Neuronal stem cell (in vitro differentiated cells): ENCODE measurements at regions not wholly inside any gene's neighbourhood (a gene's known extent, or its start where the extent isn't known, plus 50 kb on each side); places are given as distances from the start of the nearest gene placed in this dataset.
A peak's percentile ranks its signal among the peaks of the same experiment; 100 is the strongest.

ENCODE experiments used
- DNase-seq: peaks from one replicate; pipeline ENCODE4 v3.0.0-alpha.2; 2013; ENCODE audit warnings: low spot score
- H2AFZ ChIP-seq: one replicate; pipeline ENCODE4 v1.6.1; 2013; ENCODE audit warnings: mild to moderate bottlenecking, low read length, inconsistent platforms
- H2AK5ac ChIP-seq: 2 replicates; pipeline ENCODE4 v1.6.1; 2013; ENCODE audit warnings: low read depth, mild to moderate bottlenecking, inconsistent platforms, low read length, moderate library complexity, mixed read lengths
- H2BK120ac ChIP-seq: 2 replicates; pipeline ENCODE4 v1.6.1; 2013; ENCODE audit warnings: low read depth, mild to moderate bottlenecking, inconsistent platforms, low read length, moderate library complexity, mixed read lengths
- H2BK12ac ChIP-seq: one replicate; pipeline ENCODE4 v1.6.1; 2013; ENCODE audit warnings: low read length, inconsistent platforms
- H2BK15ac ChIP-seq: 2 replicates; pipeline ENCODE4 v1.6.1; 2013; ENCODE audit warnings: mild to moderate bottlenecking, low read length, inconsistent platforms, mixed read lengths
- H2BK5ac ChIP-seq: one replicate; pipeline ENCODE4 v1.6.1; 2013; ENCODE audit warnings: inconsistent platforms, mild to moderate bottlenecking, low read length, moderate library complexity
- H3K14ac ChIP-seq: one replicate; pipeline ENCODE4 v1.6.1; 2013; ENCODE audit warnings: low read length, inconsistent platforms
- H3K18ac ChIP-seq: 2 replicates; pipeline ENCODE4 v1.6.1; 2013; ENCODE audit warnings: low read length, inconsistent platforms
- H3K23ac ChIP-seq: 2 replicates; pipeline ENCODE4 v1.6.1; 2013; ENCODE audit warnings: low read depth, mild to moderate bottlenecking, mixed read lengths, low read length, inconsistent platforms; ENCODE audit not compliant: poor library complexity
- H3K27ac ChIP-seq: replicated peaks from 3 replicates; pipeline ENCODE4 v1.5.1; 2013; ENCODE audit warnings: low read length, inconsistent platforms
- H3K27me3 ChIP-seq, 3 experiments: 2 replicates each; pipeline ENCODE4 v1.6.1; 2013; ENCODE audit warnings: low read length in 3 of 3, mild to moderate bottlenecking in 2 of 3, inconsistent platforms in 1 of 3, low read depth in 1 of 3, mixed read lengths in 1 of 3, moderate library complexity in 1 of 3; ENCODE audit not compliant: control insufficient read depth in 3 of 3, insufficient read depth in 3 of 3
- H3K36me3 ChIP-seq, 2 donors: replicated peaks in 1 of 2; 2 replicates each; pipeline ENCODE4 v1.6.1; 2013; ENCODE audit warnings: low read length in 2 of 2; ENCODE audit not compliant: control insufficient read depth in 2 of 2, insufficient read depth in 2 of 2
- H3K4ac ChIP-seq: 2 replicates; pipeline ENCODE4 v1.6.1; 2013; ENCODE audit warnings: inconsistent platforms, mild to moderate bottlenecking, low read length, moderate library complexity
- H3K4me1 ChIP-seq, 2 donors: 1 replicate in 1 of 2; 2 replicates in 1 of 2; pipeline ENCODE4 v1.6.1; 2013; ENCODE audit warnings: low read length in 2 of 2, low read depth in 1 of 2; ENCODE audit not compliant: control insufficient read depth in 2 of 2, insufficient read depth in 1 of 2
- H3K4me2 ChIP-seq: one replicate; pipeline ENCODE4 v1.6.1; 2013; ENCODE audit warnings: mild to moderate bottlenecking, low read length, inconsistent platforms; ENCODE audit not compliant: insufficient read depth, poor library complexity, severe bottlenecking
- H3K4me3 ChIP-seq, 2 donors: 2 replicates each; pipeline ENCODE4 v1.5.1; 2013; ENCODE audit warnings: low read length in 2 of 2, mild to moderate bottlenecking in 2 of 2, inconsistent platforms in 1 of 2, moderate library complexity in 1 of 2
- H3K79me1 ChIP-seq: one replicate; pipeline ENCODE4 v1.6.1; 2013; ENCODE audit warnings: low read depth, mild to moderate bottlenecking, inconsistent platforms, low read length, moderate library complexity
- H3K9ac ChIP-seq: one replicate; pipeline ENCODE4 v1.6.1; 2013; ENCODE audit warnings: mild to moderate bottlenecking, low read depth, low read length, inconsistent platforms; ENCODE audit not compliant: poor library complexity
- H3K9me3 ChIP-seq, 2 donors: replicated peaks in 1 of 2; 2 replicates each; pipeline versions ENCODE3 to v1.6.1; 2013; ENCODE audit warnings: low read length in 2 of 2, mild to moderate bottlenecking in 2 of 2, inconsistent platforms in 1 of 2, low read depth in 1 of 2, mixed read lengths in 1 of 2, moderate library complexity in 1 of 2; ENCODE audit not compliant: control insufficient read depth in 2 of 2, insufficient read depth in 1 of 2
- H4K8ac ChIP-seq: one replicate; pipeline ENCODE4 v1.6.1; 2013; ENCODE audit warnings: low read depth, mild to moderate bottlenecking, inconsistent platforms, low read length, moderate library complexity
- H4K91ac ChIP-seq: one replicate; pipeline ENCODE4 v1.6.1; 2013; ENCODE audit warnings: low read length, low read depth, mild to moderate bottlenecking, inconsistent platforms; ENCODE audit not compliant: poor library complexity
- WGBS, 2 donors: extraction: QIAGEN DNeasy Blood & Tissue Kit; methylation state at CpG; one replicate each; pipeline ENCODE4 v1.1.7; 2013; ENCODE audit warnings: missing lambda C conversion rate in 2 of 2, mixed read lengths in 1 of 2; ENCODE audit not compliant: insufficient read length in 2 of 2, insufficient replicate concordance in 1 of 2; ENCODE audit errors: extremely low coverage in 2 of 2; 5-methylcytosine and 5-hydroxymethylcytosine counted together

DNA sequence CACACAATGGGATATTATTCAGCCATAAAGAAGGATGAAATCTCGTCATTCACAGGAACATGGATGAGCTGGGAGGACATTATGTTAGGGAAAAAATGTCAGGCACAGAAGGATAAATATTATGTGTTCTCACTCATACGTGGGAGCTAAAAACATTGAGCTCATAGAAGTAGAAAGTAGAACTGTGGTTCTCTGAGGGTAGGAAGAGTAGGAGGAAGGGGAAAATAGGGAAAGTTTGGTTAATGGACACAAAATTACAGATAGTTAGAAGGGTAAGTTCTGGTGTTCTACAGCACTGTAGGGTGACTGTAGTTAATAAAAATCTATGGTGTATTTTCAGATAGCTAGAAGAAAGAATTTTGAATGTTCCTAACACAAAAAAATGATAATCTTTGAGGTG is 102.6 kb upstream of the LIPC start:
- Histone ChIP-seq H3K4ac (no peak overlapping the region), H3K4me3 (no peak overlapping the region), H3K4me2 (no peak overlapping the region), H3K9me3 (peaks cover 0 to 12% of the 10 kb centered on the region in 2 donors), H3K27ac (no peak overlapping the region), H2BK5ac (no peak overlapping the region), H2AK5ac (no peak overlapping the region), H3K36me3 (no peaks in the 10 kb centered on the region), H3K9ac (no peak overlapping the region), H3K79me1 (no peaks in the 10 kb centered on the region), H3K14ac (no peak overlapping the region), H4K8ac (no peak overlapping the region), H3K18ac (no peak overlapping the region), H2BK120ac (no peak overlapping the region), H2BK15ac (no peak overlapping the region), H4K91ac (no peak overlapping the region), H3K4me1 (peaks cover 21% of the 10 kb centered on the region in 2 donors), H3K23ac (no peak overlapping the region), H2BK12ac (no peak overlapping the region), H2AFZ (no peak overlapping the region), H3K27me3 (no peaks in the 10 kb centered on the region)
- no CpG with 5 or more reads among the region's 2 CpGs for WGBS, 2 donors
- no peak for DNase-seq

DNA sequence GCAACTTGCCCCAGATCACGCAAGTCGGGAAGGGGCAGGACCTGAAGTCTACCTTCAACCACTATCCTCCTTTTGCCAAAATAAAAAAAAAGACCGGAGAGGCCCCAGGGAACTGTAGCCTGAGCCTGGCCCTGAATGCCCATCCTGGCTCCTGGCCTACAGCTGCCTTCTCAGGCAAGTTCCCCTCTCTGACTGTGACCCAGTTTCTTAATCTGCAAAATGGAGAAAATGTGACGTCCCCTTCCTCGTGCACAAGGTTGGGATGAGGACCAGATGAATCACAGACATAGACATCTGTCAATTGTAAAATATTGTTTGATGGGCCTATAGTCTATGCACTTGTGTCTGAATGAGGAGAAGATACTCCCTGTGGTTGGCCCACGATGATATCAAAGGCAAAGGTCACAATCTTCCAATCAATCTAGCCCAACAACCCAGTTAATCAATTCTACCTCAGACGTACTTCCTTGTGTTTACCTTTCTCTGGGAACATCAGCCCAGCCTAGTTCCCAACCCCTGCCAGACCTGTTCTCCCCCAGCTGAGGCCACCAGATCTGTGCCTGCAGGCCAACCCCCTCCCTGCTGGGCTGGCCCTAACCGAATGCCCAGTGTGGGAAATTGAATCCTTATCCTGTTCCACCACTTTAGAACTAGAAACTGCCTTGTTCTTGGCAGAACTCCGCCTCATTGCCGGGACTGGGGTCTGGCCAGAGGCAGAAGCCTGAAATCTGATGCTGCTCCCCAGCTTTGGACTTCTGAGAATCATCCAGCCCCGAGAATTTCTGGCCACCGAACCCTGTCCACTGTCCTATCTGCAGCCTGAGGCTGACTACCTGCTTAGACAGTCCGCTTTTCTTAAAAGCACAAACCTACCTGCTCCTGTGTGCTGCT is 101.8 kb upstream of the LIPC start:
- Histone ChIP-seq H3K27me3 (no peaks in the 10 kb centered on the region), H3K9ac (no peak overlapping the region), H3K79me1 (no peaks in the 10 kb centered on the region), H4K8ac (no peak overlapping the region), H3K36me3 (no peaks in the 10 kb centered on the region), H3K4me3 (no peak overlapping the region), H3K9me3 (peaks cover 4 to 16% of the 10 kb centered on the region in 2 donors), H3K27ac (no peak overlapping the region), H2BK120ac (no peak overlapping the region), H3K4ac (no peak overlapping the region), H2BK15ac (no peak overlapping the region), H4K91ac (no peak overlapping the region), H3K4me2 (no peak overlapping the region), H3K4me1 (peaks cover 21% of the 10 kb centered on the region in 2 donors), H2BK5ac (no peak overlapping the region), H3K23ac (no peak overlapping the region), H3K18ac (no peak overlapping the region), H2AFZ (peak overlapping the region; percentile 77), H3K14ac (no peak overlapping the region), H2BK12ac (no peak overlapping the region), H2AK5ac (no peak overlapping the region)
- WGBS, 2 donors, result no CpG with 5 or more reads among the region's 13 CpGs
- no peak for DNase-seq

DNA sequence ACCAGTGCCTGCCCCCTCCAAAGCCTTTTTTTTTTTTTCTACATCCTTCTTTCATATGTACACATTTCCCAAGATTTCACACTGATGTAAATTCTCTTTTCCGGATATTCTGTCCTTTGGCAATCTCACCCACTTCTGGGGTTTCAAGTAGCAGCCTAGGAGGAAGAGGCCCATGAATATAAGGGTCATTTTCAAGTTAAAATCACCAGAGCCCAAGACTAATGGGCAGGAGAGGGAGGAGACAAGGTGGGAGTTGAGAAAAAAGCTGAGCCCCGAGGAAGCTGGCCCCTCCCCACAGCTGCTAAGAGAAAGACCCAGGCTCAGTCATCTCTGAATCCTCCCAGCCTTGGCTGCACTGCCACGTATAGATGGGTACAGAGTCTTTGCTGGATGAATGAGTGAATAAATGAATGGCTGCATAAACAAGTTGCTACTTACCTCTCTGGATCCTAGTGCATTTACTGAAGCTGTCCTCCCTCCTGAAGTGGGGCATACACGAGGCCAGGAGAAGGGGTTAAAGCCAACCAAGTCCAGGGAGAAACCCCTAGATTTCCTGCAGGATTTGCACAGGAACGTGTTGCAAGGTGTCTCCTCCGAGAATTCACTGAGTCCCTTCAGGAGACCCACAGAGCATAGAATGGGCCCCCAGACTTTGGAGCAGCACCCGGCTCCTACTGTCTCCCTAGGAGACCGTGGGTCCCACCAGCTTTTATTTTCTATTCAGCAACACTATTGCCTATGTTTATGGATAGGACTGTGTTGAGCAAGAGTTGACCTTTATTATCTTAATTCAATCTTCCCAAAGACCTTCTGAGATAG is 100.8 kb upstream of the LIPC start:
- no peak overlapping the region for H3K14ac ChIP-seq
- DNase-seq, result no peak
- H3K23ac ChIP-seq, result no peak overlapping the region
- no CpG with 5 or more reads among the region's 8 CpGs for WGBS, 2 donors
- no peak overlapping the region for H3K27ac ChIP-seq
- peak overlapping the region; percentile 11 for H4K91ac ChIP-seq
- no peak overlapping the region for H3K9ac ChIP-seq
- H3K27me3 ChIP-seq, result no peaks in the 10 kb centered on the region
- peak overlapping the region; percentile 45 for H2BK15ac ChIP-seq
- H3K4me3 ChIP-seq, result no peak overlapping the region
- no peak overlapping the region for H2BK5ac ChIP-seq
- H3K36me3 ChIP-seq, result no peaks in the 10 kb centered on the region
- no peak overlapping the region for H3K4me2 ChIP-seq
- peak overlapping the region; percentile 77 for H2AFZ ChIP-seq
- no peak overlapping the region for H3K4ac ChIP-seq
- H3K79me1 ChIP-seq, result no peaks in the 10 kb centered on the region
- H3K4me1 ChIP-seq, result peaks cover 21% of the 10 kb centered on the region in 2 donors
- peak overlapping the region; percentile 78 for H3K18ac ChIP-seq
- no peak overlapping the region for H2BK120ac ChIP-seq
- peak overlapping the region; percentile 25 for H2AK5ac ChIP-seq
- no peak overlapping the region for H4K8ac ChIP-seq
- peaks cover 4 to 16% of the 10 kb centered on the region in 2 donors for H3K9me3 ChIP-seq
- no peak overlapping the region for H2BK12ac ChIP-seq

DNA sequence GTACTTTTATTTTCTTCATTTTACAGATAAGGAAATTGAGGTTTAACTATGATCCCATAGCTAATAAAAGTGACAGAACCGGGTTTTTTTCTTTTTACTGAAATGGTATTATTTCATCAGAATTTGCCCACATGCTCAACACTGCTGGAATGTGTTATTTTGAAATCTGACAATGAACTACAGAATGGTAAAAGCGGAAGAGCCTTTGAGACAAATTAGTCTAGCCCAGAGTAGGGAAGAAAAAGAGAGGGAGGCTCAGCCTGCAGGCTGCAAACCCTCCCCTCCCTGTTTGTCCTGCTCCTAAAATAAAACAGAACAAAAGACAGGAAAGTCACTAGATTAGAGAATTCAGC is 100.3 kb upstream of the LIPC start:
- Histone ChIP-seq H3K4me3 (peak overlapping the region in 1 of 2 donors; percentile 30), H3K4ac (no peak overlapping the region), H2BK15ac (no peak overlapping the region), H2BK5ac (no peak overlapping the region), H3K9ac (no peak overlapping the region), H2AK5ac (no peak overlapping the region), H3K4me2 (no peak overlapping the region), H3K9me3 (peaks cover 4 to 16% of the 10 kb centered on the region in 2 donors), H3K27ac (peak overlapping the region; percentile 58), H4K91ac (no peak overlapping the region), H3K23ac (no peak overlapping the region), H4K8ac (no peak overlapping the region), H3K14ac (no peak overlapping the region), H2BK120ac (no peak overlapping the region), H3K18ac (no peak overlapping the region), H3K27me3 (no peaks in the 10 kb centered on the region), H3K79me1 (no peaks in the 10 kb centered on the region), H2AFZ (peak overlapping the region; percentile 77), H3K4me1 (peaks cover 21% of the 10 kb centered on the region in 2 donors), H3K36me3 (no peaks in the 10 kb centered on the region), H2BK12ac (no peak overlapping the region)
- WGBS, 2 donors, result no CpG with 5 or more reads among the region's 2 CpGs
- DNase-seq, result no peak
